HG02763 (cell line): ENCODE measurements at regions not wholly inside any gene's neighbourhood (a gene's known extent, or its start where the extent isn't known, plus 50 kb on each side); places are given as distances from the start of the nearest gene placed in this dataset.

Experiments used
- ATAC-seq: cut with Tn5 transposase; IDR thresholded peaks from one replicate; pipeline ENCODE4 v1.9.1; 2021; ENCODE audit warnings: mild to moderate bottlenecking, moderate library complexity; ENCODE audit not compliant: unreplicated experiment

- ATAC-seq: no peak
Observed at GRCh38 chr10:85527616-85528317, 838.8 kb downstream of the GRID1 start.

- no peak for ATAC-seq
Observed at GRCh38 chr10:85528318-85528652, 838.3 kb downstream of the GRID1 start.

- ATAC-seq: no peak
Observed at GRCh38 chr10:85531706-85532105, 834.9 kb downstream of the GRID1 start.

- no peak for ATAC-seq
Observed at GRCh38 chr10:85532773-85533172, 833.8 kb downstream of the GRID1 start.

- ATAC-seq: no peak
Observed at GRCh38 chr10:85535926-85536325, 830.7 kb downstream of the GRID1 start.

- ATAC-seq: no peak
Observed at GRCh38 chr10:85537561-85537960, 829.0 kb downstream of the GRID1 start.

GRCh38 chr10:85538601-85539000, 828.0 kb downstream of the GRID1 start:
- no peak for ATAC-seq

- no peak for ATAC-seq
Observed at GRCh38 chr10:85542152-85542551, 824.4 kb downstream of the GRID1 start.

- no peak for ATAC-seq
Observed at GRCh38 chr10:85542936-85543730, 823.5 kb downstream of the GRID1 start.

- no peak for ATAC-seq
Observed at GRCh38 chr10:85544956-85545355, 821.6 kb downstream of the GRID1 start.

- ATAC-seq: no peak
Observed at GRCh38 chr10:85545874-85546273, 820.7 kb downstream of the GRID1 start.

GRCh38 chr10:85547460-85548023, 819.1 kb downstream of the GRID1 start:
- ATAC-seq: no peak

GRCh38 chr10:85548034-85548433, 818.6 kb downstream of the GRID1 start:
- ATAC-seq: peak; percentile 56
